ENCODE measurements at regions not wholly inside any gene's neighbourhood (a gene's known extent, or its start where the extent isn't known, plus 50 kb on each side); places are given as distances from the start of the nearest gene placed in this dataset.

- TF ChIP-seq CTCF (IDR thresholded peaks at IDR 0.05; ENCODE audit: insufficient read depth, low read length, poor library complexity, severe bottlenecking) (no peak), EZH2phosphoT487 (conservative IDR thresholded peaks at IDR 0.05; ENCODE audit: low read length) (no peak)
These were observed 1094.9 kb downstream of the MAT2B start for GRCh38 chr5:164600274-164600673.

Data from SU-DHL-6 (cell line).